B cell (primary cell): ENCODE measurements at regions not wholly inside any gene's neighbourhood (a gene's known extent, or its start where the extent isn't known, plus 50 kb on each side); places are given as distances from the start of the nearest gene placed in this dataset.

ENCODE experiments used
- CTCF ChIP-seq: fragments of 200-600 bp; IDR thresholded peaks from one replicate; pipeline ENCODE4 v1.8.0; 2022; ENCODE audit warnings: antibody characterized with exemption, mild to moderate bottlenecking
- EZH2 ChIP-seq: IDR thresholded peaks from 2 replicates; pipeline ENCODE4 v1.6.1; 2012; ENCODE audit warnings: borderline replicate concordance, low read depth, mild to moderate bottlenecking, moderate library complexity, low read length; ENCODE audit not compliant: insufficient read depth, poor library complexity, severe bottlenecking

- no peak for TF ChIP-seq CTCF
- no peak for TF ChIP-seq EZH2
Observed at GRCh38 chr9:129442803-129443511, 177.9 kb downstream of the C9orf50 start.
